Stimulated activated CD4-positive, alpha-beta T cell treated with anti-CD3 and anti-CD28 coated beads, TNF-alpha, amount 100 ng/mL, for 4 hours (primary cell): ENCODE measurements at regions not wholly inside any gene's neighbourhood (a gene's known extent, or its start where the extent isn't known, plus 50 kb on each side); places are given as distances from the start of the nearest gene placed in this dataset.

Experiments used
- DNase-seq, 3 experiments: peaks; one replicate each; pipeline ENCODE4 v3.0.0-alpha.2; 2020; ENCODE audit warnings: low read depth in 3 of 3

GRCh38 chr7:156456032-156456431, 184.5 kb upstream of the RNF32 start:
- no peak for DNase-seq

- no peak for DNase-seq
Measured at GRCh38 chr7:156450473-156450872, 190.1 kb upstream of the RNF32 start.

- DNase-seq = no peak
Measured at GRCh38 chr7:156448918-156449317, 191.7 kb upstream of the RNF32 start.

GRCh38 chr7:156446990-156447389, 193.6 kb upstream of the RNF32 start:
- DNase-seq = no peak

- DNase-seq = no peak
Measured at GRCh38 chr7:156445997-156446761, 194.4 kb upstream of the RNF32 start.

- DNase-seq = no peak
Measured at GRCh38 chr7:156442516-156442915, 198.1 kb upstream of the RNF32 start.

GRCh38 chr7:156440456-156440855, 200.1 kb upstream of the RNF32 start:
- DNase-seq = no peak

GRCh38 chr7:156438011-156438410, 202.6 kb upstream of the RNF32 start:
- no peak for DNase-seq

- no peak for DNase-seq
Measured at GRCh38 chr7:156437021-156437614, 203.5 kb upstream of the RNF32 start.

GRCh38 chr7:156435486-156436231, 204.9 kb upstream of the RNF32 start:
- DNase-seq = no peak

GRCh38 chr7:156434706-156435105, 205.9 kb upstream of the RNF32 start:
- no peak for DNase-seq

- no peak for DNase-seq
Measured at GRCh38 chr7:156432018-156432417, 208.6 kb upstream of the RNF32 start.

- no peak for DNase-seq
Measured at GRCh38 chr7:156430109-156430508, 210.5 kb upstream of the RNF32 start.

GRCh38 chr7:156429514-156429913, 211.1 kb upstream of the RNF32 start:
- DNase-seq = no peak

GRCh38 chr7:156423876-156424275, 216.7 kb upstream of the RNF32 start:
- DNase-seq = no peak

GRCh38 chr7:156420496-156420895, 220.1 kb upstream of the RNF32 start:
- no peak for DNase-seq

GRCh38 chr7:156419782-156420181, 220.8 kb upstream of the RNF32 start:
- no peak for DNase-seq

GRCh38 chr7:156402255-156402654, 238.3 kb upstream of the RNF32 start:
- DNase-seq = no peak

GRCh38 chr7:156401617-156402016, 239.0 kb upstream of the RNF32 start:
- DNase-seq = no peak

- DNase-seq = no peak
Measured at GRCh38 chr7:156400046-156400445, 240.5 kb upstream of the RNF32 start.

GRCh38 chr7:156397249-156397648, 243.3 kb upstream of the RNF32 start:
- no peak for DNase-seq

- no peak for DNase-seq
Measured at GRCh38 chr7:156389116-156389692, 251.4 kb upstream of the RNF32 start.

- DNase-seq = no peak
Measured at GRCh38 chr7:156386097-156386496, 254.5 kb upstream of the RNF32 start.
